ENCODE measurements at regions not wholly inside any gene's neighbourhood (a gene's known extent, or its start where the extent isn't known, plus 50 kb on each side); places are given as distances from the start of the nearest gene placed in this dataset.

DNA sequence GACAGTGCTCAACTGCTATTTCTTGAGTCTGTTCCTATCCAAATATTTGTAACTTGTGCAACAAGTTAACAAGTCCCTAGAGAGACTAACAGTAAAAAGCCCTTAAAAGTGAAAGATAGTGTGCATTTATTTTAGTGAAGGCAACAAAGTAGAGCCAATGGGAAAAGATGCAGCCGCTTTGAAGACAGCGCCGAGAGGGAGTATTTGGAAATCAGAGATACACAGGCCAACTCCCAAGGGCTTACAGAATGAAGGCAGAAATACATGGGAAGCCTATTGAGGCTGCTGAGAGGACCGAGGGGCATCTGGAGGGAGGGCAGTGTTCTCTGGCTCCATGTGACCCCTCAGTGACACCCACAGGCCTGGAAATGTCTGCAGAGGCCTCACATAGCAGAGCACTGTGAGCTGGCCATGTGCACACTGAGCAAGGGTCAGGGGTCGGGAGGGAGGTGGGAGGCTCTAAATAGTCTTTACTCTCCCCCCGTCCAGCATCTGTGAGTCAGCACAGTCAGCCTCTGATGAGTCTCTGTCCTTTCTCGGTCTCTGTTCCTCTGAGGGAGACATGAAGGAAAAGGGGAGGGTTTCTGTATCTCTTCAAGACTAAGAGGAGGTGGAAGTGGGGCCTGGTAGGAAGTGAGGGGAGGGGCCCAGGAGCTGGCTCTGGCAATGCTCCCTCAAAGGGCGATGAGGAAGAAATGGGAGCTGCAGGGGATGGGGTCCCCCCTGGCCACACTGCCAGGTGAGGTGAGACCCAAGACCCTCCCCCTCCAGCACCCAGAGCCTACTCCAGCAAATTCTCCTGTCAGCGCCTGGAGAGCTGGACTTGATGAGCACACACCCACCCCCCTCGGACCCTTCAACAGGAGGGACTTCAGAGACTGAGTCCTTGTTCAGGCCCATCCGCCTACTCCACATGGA, 133.6 kb downstream of the SP3 start:
- DNase-seq = no peak

DNA sequence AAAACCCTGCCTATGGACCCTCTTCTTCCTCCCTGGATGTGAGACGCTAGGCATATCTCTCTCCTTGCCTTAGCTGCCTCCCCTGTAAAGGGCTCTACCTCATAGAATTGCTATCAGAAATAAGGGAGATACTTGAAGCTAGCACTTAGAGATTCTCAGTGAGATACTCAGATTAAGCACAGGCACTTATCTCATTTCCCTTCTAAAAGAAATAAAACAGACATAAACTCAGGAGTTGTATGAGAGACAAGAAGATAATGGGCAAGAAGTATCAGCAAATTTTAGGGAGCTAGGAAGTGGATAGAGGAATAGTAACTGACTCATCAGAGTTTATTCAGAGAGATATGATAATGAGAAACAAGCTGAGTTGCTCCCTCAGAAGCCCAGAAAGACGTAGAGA, 131.0 kb downstream of the SP3 start:
- no peak for DNase-seq

- DNase-seq = no peak
These were observed 129.4 kb downstream of the SP3 start for GRCh38 chr2:173835726-173836125.

- no peak for DNase-seq
These were observed 124.1 kb downstream of the SP3 start for GRCh38 chr2:173841110-173841509.

GRCh38 chr2:173843526-173843925, 121.6 kb downstream of the SP3 start:
- DNase-seq = no peak

DNA sequence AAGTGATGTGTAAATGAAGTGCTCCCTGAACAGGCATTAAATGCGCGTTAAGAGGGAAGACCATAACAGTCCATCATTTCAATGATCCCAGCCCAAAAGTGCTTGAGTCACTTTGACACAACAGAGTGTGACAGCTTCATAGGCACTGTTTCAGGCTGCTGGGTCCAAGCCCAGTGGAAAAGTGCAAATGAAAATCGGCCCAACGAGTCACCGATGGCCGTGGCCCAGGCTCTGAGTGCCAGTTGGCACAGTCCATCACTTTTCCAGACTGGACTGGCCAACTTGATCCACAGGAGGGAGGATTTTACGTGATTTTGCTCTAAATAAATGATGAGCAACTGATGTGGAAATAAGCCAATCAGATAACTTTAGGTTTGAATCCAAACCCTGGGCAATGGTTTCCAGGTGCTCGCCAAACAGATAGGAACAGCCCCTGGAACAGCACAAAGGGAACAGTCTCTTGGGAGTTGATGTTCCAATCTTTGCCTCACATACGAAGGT, 114.0 kb downstream of the SP3 start:
- no peak for DNase-seq

DNA sequence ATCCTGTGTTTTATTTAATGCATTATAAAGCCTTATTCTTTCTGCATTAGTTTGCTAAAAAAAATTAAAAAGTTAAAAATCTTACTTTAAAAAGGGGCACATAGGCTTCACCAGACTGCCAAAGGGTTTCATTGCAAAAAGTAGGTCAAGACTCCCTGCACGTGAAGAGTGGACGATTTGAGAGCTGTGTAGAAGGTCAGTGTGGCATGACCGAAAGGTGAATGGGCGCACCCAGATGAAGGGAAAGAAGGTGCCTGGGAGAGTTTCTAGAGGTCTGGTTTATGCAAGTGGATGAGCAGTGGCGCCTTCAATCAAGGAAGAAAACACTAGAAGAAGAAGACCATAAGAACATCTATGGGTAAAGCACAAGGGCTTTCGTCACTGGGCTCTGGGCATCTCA, 111.0 kb downstream of the SP3 start:
- DNase-seq = no peak

GRCh38 chr2:173854840-173855239, 110.3 kb downstream of the SP3 start:
- DNase-seq = no peak

GRCh38 chr2:173855661-173856060, 109.5 kb downstream of the SP3 start:
- DNase-seq = no peak
